B cell (primary cell): ENCODE measurements at regions not wholly inside any gene's neighbourhood (a gene's known extent, or its start where the extent isn't known, plus 50 kb on each side); places are given as distances from the start of the nearest gene placed in this dataset.

Experiments used
- CTCF ChIP-seq: fragments of 200-600 bp; IDR thresholded peaks from one replicate; pipeline ENCODE4 v1.8.0; 2022; ENCODE audit warnings: antibody characterized with exemption, mild to moderate bottlenecking
- EZH2 ChIP-seq: IDR thresholded peaks from 2 replicates; pipeline ENCODE4 v1.6.1; 2012; ENCODE audit warnings: borderline replicate concordance, low read depth, mild to moderate bottlenecking, moderate library complexity, low read length; ENCODE audit not compliant: insufficient read depth, poor library complexity, severe bottlenecking

GRCh38 chr18:41814651-41815050, 140.4 kb upstream of the PIK3C3 start:
- TF ChIP-seq CTCF (no peak), EZH2 (no peak)
